ENCODE measurements at regions not wholly inside any gene's neighbourhood (a gene's known extent, or its start where the extent isn't known, plus 50 kb on each side); places are given as distances from the start of the nearest gene placed in this dataset.

DNA sequence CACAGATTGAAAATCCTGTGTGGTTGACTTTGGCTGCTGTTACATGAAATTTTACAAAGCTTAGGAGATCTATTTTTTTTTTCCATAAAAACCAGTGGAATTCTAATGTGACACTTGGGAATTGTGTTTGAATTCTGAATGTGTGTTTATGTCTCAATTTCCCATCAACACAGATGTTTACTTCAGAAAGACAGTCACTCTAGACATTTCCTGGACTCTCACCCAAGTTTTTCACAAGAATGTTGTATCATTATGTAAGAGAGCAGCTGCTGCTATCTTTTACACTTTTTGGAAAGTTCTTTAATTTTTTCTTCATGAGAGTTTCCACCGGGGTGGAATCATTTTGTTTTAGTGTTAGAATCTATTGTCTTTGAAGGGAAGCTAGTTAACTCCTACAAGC, 210.1 kb downstream of the GIPC2 start:
- Histone ChIP-seq H3K4me1 (ENCODE audit: control insufficient read depth, insufficient read depth, low read length) (no peaks in the 10 kb centered on the region), H3K9me3 (ENCODE audit: control insufficient read depth, insufficient read depth, low read depth, low read length) (no peaks in the 10 kb centered on the region), H3K4me3 (ENCODE audit: low read depth, low read length) (no peak overlapping the region), H3K36me3 (ENCODE audit: control insufficient read depth in 2 of 2, insufficient read depth in 1 of 2, low read length in 2 of 2) (no peaks in the 10 kb centered on the region), H3K27ac (ENCODE audit: extremely low read depth, low read depth, low read length) (no peak overlapping the region)
- CTCF ChIA-PET, result no interaction called here
- POLR2A ChIA-PET, result no interaction called here
- TF ChIP-seq ZNF157 (tag by site-specific recombination; IDR thresholded peaks at IDR 0.05) (no peak), ZNF248 (tag by site-specific recombination; IDR thresholded peaks at IDR 0.05) (no peak), TCF7L2 (IDR thresholded peaks at IDR 0.05; ENCODE audit: borderline replicate concordance, low read depth, low read length) (no peak), ZNF214 (tag by site-specific recombination; IDR thresholded peaks at IDR 0.05; ENCODE audit: borderline replicate concordance) (no peak), SP3 (tag by site-specific recombination; IDR thresholded peaks at IDR 0.05) (no peak), ZNF473 (tag by site-specific recombination; IDR thresholded peaks at IDR 0.05) (no peak), SP7 (tag by site-specific recombination; IDR thresholded peaks at IDR 0.05) (no peak), ZBTB48 (tag by site-specific recombination; IDR thresholded peaks at IDR 0.05) (no peak), ZNF610 (tag by site-specific recombination; IDR thresholded peaks at IDR 0.05; ENCODE audit: borderline replicate concordance) (no peak), ZNF677 (tag by site-specific recombination; IDR thresholded peaks at IDR 0.05) (no peak), ZNF585B (tag by site-specific recombination; IDR thresholded peaks at IDR 0.05) (no peak), BCL11B (tag by site-specific recombination; IDR thresholded peaks at IDR 0.05; ENCODE audit: low read depth) (no peak), ZNF10 (tag by site-specific recombination; IDR thresholded peaks at IDR 0.05) (no peak)
- TF ChIP-seq, protein P1, sequence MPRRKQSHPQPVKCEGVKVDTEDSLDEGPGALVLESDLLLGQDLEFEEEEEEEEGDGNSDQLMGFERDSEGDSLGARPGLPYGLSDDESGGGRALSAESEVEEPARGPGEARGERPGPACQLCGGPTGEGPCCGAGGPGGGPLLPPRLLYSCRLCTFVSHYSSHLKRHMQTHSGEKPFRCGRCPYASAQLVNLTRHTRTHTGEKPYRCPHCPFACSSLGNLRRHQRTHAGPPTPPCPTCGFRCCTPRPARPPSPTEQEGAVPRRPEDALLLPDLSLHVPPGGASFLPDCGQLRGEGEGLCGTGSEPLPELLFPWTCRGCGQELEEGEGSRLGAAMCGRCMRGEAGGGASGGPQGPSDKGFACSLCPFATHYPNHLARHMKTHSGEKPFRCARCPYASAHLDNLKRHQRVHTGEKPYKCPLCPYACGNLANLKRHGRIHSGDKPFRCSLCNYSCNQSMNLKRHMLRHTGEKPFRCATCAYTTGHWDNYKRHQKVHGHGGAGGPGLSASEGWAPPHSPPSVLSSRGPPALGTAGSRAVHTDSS (tag by site-specific recombination; IDR thresholded peaks at IDR 0.05), result no peak
- TF ChIP-seq, protein P2, sequence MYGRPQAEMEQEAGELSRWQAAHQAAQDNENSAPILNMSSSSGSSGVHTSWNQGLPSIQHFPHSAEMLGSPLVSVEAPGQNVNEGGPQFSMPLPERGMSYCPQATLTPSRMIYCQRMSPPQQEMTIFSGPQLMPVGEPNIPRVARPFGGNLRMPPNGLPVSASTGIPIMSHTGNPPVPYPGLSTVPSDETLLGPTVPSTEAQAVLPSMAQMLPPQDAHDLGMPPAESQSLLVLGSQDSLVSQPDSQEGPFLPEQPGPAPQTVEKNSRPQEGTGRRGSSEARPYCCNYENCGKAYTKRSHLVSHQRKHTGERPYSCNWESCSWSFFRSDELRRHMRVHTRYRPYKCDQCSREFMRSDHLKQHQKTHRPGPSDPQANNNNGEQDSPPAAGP (tag by site-specific recombination; IDR thresholded peaks at IDR 0.05), result no peak
- TF ChIP-seq, protein P3, sequence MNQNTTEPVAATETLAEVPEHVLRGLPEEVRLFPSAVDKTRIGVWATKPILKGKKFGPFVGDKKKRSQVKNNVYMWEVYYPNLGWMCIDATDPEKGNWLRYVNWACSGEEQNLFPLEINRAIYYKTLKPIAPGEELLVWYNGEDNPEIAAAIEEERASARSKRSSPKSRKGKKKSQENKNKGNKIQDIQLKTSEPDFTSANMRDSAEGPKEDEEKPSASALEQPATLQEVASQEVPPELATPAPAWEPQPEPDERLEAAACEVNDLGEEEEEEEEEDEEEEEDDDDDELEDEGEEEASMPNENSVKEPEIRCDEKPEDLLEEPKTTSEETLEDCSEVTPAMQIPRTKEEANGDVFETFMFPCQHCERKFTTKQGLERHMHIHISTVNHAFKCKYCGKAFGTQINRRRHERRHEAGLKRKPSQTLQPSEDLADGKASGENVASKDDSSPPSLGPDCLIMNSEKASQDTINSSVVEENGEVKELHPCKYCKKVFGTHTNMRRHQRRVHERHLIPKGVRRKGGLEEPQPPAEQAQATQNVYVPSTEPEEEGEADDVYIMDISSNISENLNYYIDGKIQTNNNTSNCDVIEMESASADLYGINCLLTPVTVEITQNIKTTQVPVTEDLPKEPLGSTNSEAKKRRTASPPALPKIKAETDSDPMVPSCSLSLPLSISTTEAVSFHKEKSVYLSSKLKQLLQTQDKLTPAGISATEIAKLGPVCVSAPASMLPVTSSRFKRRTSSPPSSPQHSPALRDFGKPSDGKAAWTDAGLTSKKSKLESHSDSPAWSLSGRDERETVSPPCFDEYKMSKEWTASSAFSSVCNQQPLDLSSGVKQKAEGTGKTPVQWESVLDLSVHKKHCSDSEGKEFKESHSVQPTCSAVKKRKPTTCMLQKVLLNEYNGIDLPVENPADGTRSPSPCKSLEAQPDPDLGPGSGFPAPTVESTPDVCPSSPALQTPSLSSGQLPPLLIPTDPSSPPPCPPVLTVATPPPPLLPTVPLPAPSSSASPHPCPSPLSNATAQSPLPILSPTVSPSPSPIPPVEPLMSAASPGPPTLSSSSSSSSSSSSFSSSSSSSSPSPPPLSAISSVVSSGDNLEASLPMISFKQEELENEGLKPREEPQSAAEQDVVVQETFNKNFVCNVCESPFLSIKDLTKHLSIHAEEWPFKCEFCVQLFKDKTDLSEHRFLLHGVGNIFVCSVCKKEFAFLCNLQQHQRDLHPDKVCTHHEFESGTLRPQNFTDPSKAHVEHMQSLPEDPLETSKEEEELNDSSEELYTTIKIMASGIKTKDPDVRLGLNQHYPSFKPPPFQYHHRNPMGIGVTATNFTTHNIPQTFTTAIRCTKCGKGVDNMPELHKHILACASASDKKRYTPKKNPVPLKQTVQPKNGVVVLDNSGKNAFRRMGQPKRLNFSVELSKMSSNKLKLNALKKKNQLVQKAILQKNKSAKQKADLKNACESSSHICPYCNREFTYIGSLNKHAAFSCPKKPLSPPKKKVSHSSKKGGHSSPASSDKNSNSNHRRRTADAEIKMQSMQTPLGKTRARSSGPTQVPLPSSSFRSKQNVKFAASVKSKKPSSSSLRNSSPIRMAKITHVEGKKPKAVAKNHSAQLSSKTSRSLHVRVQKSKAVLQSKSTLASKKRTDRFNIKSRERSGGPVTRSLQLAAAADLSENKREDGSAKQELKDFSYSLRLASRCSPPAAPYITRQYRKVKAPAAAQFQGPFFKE (tag by site-specific recombination; IDR thresholded peaks at IDR 0.05; ENCODE audit: borderline replicate concordance), result no peak
- TF ChIP-seq, protein P4, sequence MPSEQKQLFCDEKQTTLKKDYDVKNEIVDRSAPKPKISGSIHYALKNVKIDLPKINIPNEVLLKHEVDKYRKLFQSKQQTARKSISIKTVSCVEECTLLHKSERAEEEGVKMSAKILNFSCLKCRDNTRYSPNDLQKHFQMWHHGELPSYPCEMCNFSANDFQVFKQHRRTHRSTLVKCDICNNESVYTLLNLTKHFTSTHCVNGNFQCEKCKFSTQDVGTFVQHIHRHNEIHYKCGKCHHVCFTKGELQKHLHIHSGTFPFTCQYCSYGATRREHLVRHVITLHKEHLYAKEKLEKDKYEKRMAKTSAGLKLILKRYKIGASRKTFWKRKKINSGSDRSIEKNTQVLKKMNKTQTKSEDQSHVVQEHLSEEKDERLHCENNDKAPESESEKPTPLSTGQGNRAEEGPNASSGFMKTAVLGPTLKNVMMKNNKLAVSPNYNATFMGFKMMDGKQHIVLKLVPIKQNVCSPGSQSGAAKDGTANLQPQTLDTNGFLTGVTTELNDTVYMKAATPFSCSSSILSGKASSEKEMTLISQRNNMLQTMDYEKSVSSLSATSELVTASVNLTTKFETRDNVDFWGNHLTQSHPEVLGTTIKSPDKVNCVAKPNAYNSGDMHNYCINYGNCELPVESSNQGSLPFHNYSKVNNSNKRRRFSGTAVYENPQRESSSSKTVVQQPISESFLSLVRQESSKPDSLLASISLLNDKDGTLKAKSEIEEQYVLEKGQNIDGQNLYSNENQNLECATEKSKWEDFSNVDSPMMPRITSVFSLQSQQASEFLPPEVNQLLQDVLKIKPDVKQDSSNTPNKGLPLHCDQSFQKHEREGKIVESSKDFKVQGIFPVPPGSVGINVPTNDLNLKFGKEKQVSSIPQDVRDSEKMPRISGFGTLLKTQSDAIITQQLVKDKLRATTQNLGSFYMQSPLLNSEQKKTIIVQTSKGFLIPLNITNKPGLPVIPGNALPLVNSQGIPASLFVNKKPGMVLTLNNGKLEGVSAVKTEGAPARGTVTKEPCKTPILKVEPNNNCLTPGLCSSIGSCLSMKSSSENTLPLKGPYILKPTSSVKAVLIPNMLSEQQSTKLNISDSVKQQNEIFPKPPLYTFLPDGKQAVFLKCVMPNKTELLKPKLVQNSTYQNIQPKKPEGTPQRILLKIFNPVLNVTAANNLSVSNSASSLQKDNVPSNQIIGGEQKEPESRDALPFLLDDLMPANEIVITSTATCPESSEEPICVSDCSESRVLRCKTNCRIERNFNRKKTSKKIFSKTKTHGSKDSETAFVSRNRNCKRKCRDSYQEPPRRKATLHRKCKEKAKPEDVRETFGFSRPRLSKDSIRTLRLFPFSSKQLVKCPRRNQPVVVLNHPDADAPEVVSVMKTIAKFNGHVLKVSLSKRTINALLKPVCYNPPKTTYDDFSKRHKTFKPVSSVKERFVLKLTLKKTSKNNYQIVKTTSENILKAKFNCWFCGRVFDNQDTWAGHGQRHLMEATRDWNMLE (tag by site-specific recombination; conservative IDR thresholded peaks at IDR 0.05; ENCODE audit: low read depth), result no peak
- TF ChIP-seq, protein P5, sequence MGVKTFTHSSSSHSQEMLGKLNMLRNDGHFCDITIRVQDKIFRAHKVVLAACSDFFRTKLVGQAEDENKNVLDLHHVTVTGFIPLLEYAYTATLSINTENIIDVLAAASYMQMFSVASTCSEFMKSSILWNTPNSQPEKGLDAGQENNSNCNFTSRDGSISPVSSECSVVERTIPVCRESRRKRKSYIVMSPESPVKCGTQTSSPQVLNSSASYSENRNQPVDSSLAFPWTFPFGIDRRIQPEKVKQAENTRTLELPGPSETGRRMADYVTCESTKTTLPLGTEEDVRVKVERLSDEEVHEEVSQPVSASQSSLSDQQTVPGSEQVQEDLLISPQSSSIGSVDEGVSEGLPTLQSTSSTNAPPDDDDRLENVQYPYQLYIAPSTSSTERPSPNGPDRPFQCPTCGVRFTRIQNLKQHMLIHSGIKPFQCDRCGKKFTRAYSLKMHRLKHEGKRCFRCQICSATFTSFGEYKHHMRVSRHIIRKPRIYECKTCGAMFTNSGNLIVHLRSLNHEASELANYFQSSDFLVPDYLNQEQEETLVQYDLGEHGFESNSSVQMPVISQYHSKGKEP (tag by site-specific recombination; IDR thresholded peaks at IDR 0.05), result no peak
- TF ChIP-seq, protein P6, sequence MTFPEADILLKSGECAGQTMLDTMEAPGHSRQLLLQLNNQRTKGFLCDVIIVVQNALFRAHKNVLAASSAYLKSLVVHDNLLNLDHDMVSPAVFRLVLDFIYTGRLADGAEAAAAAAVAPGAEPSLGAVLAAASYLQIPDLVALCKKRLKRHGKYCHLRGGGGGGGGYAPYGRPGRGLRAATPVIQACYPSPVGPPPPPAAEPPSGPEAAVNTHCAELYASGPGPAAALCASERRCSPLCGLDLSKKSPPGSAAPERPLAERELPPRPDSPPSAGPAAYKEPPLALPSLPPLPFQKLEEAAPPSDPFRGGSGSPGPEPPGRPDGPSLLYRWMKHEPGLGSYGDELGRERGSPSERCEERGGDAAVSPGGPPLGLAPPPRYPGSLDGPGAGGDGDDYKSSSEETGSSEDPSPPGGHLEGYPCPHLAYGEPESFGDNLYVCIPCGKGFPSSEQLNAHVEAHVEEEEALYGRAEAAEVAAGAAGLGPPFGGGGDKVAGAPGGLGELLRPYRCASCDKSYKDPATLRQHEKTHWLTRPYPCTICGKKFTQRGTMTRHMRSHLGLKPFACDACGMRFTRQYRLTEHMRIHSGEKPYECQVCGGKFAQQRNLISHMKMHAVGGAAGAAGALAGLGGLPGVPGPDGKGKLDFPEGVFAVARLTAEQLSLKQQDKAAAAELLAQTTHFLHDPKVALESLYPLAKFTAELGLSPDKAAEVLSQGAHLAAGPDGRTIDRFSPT (tag by site-specific recombination; IDR thresholded peaks at IDR 0.05), result no peak

All from HEK293 (cell line).